ENCODE measurements at regions not wholly inside any gene's neighbourhood (a gene's known extent, or its start where the extent isn't known, plus 50 kb on each side); places are given as distances from the start of the nearest gene placed in this dataset.
A peak's percentile ranks its signal among the peaks of the same experiment; 100 is the strongest.

DNA sequence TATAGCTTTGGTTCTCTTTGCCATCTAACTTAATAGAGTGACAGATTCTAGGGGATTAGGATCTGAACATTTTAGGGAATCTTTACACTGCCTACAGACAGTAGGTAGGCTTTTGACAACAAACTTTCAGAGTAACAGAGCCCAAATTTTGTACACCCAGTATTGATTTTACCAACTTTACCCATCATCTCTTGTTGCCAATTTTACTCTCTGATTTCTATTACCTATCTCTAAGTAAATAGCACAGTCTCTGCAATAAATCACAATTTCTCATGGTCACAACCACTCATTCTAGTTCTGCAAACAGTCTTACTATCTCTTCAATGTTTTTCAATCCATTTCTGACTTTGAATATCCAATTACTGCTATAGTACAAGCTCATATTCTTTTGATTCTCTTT is 1097.6 kb upstream of the PHF14 start:
- DNase-seq = no peak

DNA sequence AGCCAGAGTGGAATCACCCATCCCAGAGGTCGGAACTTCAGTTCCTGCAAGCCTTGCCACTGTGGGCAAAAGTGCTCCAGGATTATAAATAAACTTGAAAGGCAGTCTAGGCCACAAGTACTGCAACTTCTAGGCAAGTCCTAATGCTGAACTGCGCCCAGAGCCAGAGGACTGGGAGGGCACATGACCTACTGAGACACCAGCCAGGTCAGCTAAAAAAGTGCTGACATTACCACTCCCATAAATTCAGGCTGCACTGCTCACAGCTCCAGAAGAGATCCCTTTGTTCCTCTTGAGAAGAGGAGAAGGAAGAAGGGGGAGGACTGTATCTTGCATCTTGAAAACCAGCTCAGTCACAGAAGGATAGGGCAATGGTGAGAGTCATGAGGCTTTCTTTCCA is 1084.1 kb upstream of the PHF14 start:
- no peak for DNase-seq

DNA sequence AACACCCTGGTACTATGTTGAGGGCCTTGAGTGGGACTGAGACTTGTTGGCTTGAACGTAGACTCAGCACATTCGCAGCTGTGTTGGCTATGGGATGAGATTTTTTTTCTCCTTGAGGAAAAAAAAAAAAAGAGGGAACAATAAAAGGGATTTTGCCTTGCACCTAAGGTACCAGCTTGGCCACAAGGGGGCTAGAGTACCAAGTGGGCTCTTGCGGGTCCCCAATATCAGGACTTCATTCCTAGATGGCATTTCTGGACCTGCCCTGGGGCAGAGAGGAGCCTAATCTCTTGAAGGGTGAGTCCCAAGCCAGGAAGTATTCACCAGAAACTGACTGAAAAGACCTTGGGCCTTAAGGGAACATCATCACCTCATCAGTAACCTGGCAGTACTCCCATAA is 1083.6 kb upstream of the PHF14 start:
- DNase-seq = no peak

DNA sequence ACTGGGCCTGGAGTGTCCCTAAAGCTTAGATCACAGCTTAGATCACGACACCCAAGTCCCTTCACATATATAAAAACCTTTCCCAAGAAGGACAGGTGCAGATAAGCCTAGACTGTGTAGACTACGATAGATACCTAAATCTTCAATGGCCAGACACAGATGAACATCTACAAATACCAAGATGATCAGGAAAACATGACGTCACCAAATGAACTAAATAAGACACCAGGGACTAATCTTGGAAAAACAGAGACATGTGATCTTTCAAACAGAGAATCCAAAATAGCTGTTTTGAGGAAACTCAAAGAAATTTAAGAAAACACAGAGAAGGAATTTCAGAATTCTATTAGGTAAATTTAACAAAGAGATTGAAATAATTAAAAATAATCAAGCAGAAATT is 1082.6 kb upstream of the PHF14 start:
- no peak for DNase-seq

DNA sequence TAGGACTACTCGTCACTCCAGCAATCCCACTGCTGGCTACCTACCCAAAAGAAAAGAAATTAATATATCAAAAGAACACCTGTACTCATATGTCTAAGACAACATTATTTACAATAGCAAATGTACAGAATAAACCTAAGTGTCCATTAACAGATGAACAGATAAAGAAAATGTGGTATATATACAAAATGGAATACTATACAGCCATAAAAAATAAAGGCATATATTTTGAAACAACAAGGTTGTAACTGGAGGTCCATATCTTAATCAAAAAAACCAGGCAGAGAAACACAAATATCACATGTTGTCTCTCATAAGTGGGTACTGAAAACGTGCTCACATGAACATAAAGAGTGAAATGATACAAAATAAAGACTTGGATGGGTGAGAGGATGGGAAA is 1073.3 kb upstream of the PHF14 start:
- no peak for DNase-seq

DNA sequence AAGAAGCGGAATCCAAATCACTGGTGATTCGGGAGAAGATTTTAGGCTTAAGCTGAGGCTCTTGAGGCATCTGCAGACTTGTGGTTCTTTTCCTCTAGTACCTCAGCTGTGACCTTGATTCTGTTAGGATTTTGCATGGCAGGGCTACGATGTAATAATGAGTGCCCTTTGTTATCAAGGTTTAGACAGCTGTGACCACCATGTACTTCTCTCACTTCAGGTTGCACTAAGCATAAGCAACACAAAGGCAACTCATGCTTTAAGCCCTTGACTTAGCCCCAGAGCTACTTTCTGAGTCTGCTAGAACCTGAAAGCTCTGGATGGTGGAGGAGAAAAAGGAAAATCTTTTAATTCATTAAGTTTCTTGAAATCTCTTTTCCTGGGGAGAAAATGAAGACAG is 1052.3 kb upstream of the PHF14 start:
- DNase-seq = no peak

DNA sequence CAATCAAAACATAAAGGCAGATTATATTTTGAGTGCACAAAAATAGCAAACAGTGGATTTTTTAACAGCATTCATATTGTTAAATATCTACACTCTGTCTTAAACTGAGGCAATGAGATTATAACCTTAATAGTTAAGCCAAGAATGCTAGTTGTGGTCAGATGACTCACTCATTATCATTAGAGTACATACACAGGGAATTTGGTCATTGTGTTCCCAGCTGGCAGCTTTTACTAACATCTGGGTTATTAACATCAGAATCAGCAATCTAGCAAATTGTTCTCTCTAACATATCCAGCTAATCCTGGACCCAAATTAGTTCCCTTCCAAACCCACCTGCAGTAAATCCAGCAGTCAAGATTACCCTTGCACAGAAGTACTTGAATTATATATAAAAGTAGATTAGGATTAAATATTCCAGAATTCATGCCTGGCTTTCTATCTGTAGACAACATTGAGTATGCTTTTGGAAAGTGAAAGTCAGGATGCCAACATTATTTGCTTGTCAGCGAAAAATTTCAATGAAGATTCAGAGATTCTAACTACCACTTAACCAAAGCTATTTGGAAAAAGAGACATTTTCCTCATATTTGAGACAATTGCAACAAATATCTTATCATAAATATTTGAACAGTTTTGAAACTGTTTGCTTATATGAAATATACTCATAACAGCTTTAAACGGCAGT is 1035.6 kb upstream of the PHF14 start:
- no peak for DNase-seq

DNA sequence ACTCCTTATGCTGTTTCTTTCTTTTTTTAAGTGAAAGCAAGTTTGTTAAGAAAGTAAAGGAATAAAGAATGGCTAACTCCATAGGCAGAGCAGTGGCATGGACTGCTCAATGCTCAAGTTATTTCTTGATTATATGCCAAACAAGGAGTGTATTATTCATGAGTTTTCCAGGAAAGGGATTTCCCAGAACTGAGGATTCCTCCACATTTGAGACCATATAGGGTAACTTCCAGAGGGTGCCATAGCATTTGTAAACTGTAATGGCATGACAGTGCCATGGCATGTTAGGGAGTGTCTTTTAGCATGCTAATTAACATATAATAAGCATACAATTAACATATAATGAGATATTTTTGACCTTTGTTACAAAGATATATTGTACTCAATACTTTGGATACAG is 1034.5 kb upstream of the PHF14 start:
- DNase-seq = no peak

DNA sequence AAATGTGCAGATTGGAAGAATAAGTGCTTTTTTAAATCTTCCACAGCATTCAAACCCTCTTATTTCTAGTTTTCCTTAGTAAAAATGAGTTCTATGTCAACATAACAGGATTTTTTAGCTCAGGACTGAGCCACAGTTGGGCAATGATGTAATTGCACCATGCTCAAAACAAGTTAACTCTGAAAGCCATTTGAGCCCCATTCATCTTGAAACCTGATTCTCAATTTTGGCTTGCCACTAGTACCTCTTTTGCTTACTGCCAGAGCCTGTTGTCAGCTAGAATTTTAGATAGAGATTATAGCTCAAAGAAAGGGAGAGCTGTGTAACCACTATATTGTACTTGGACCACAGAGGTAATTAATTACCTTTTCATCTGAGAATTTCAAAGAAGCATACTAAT is 1028.5 kb upstream of the PHF14 start:
- DNase-seq = no peak

DNA sequence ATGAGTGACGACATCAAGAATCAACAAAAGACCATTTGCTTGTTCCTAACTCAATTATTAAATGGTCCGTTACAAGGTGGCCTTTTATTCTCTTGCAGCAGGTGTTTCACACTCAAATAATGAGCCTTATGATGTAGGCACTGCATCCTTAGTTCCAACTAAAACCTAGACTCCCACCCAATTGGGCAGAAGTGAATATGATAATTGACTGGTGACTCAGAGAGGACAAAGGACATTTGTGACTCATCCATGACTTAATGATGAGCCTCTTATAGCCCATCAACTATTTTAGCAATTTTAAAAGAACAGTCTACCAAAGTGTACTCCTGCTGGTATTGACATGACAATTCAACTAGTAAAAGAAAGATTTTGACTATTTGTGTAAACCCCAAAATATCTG is 1027.8 kb upstream of the PHF14 start:
- no peak for DNase-seq

DNA sequence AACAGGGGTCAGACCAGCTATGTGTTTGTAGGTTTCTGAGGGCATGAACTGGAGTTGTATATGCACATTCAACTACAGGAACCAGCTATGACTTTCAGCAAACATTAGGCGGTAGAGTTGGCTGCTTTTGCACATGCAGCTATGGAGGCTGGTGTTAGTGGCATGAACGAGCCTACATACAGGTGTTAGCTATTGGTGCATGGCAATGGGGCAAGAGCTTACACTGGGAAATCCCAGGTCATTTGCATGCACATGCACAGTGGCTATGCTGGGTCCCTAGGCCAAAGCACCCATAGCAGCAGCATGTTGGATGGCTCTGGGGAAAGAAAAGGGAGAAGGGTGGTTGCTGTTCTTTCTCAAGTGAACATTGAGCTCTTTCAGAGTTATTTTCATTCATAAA is 1018.5 kb upstream of the PHF14 start:
- DNase-seq = no peak

DNA sequence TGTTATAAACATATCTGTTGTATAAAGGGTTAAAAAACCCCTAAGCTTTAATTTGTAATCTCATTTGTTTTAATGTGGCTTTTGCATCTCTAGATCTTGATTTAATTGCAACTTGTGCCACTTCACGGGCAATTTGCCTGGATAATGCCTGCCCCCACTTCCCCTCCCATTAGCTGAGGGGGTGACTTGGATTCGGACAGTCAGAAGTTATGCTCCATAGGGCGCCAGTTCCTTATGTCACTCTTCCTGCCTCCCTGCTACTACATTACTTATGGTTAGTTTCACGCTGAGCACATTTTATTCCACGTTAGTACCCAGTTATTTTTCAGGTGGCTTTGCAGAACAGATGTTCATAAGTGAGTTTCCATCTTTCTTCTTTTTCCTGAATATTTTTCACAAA is 1015.2 kb upstream of the PHF14 start:
- DNase-seq = no peak

DNA sequence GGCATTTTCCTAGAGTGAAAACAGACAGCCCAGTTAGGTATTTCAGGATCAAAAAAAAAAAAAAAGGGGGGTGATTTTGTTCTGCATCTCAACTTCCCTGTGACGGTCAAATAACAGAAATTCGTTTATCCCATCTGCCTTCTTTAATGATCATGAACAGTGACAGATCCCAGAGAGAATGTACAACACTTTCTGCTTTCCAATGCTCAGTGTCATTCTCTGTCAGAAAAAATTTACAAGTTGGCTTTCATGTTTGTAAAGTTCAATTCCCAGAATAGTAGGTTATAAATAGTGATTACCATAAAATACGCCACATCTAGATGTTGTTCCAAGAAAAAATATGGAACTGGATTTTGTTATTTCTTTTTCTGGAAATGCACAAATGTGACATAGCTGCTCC is 1013.2 kb upstream of the PHF14 start:
- DNase-seq = no peak

DNA sequence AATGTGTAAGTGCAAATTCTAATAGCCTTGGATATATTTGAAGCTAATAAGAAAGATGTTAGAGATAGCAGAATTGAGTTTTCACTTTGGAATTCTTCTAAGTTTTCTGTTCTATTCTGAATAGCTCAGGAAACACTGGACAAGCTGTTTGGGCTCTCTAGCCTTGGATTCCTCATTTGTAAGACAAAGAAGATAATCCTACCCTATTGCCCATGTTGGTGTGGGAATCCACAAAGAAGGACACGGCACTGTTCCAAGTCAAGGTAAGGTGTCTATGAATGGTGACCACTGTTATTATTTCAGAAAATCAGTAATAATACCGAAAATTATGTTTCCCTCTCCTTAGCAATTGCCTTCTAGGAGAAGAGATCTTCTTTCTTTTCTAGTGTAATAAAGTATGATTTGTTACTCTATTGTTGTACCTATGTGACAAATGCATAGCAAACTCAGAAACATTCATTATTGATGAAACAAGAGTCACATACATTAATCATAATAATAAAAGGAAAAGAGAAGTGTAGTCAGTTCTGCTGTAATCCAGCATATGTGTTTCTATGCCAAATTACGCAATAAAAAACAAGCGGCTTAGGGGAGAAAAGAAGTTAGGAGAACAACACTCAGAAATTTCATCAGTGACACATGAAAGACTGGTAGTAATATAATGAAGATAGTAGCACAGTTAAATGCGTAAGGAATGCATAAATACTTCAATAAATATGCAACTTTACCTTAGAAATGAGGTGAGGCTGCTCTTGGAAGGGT is 1012.3 kb upstream of the PHF14 start:
- DNase-seq = no peak

DNA sequence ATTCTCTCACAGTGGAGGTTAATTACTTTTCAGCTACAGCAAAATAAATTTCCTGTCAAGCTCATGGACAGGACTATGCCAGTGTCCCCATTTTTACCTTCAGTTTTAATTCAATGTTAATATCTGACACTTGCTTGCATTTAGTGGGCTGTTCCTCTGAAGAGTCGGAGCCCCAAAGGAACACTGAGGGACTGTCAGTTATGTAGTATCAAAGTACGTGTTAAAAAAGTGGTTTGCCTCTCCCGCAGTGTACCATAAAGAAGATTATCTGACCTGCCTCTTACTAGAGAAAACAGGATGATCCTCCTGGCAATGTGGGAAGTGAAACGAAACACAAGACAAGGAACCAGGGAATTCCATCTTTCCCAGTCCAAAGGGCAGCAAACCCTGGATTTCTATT is 1010.9 kb upstream of the PHF14 start:
- DNase-seq = no peak

DNA sequence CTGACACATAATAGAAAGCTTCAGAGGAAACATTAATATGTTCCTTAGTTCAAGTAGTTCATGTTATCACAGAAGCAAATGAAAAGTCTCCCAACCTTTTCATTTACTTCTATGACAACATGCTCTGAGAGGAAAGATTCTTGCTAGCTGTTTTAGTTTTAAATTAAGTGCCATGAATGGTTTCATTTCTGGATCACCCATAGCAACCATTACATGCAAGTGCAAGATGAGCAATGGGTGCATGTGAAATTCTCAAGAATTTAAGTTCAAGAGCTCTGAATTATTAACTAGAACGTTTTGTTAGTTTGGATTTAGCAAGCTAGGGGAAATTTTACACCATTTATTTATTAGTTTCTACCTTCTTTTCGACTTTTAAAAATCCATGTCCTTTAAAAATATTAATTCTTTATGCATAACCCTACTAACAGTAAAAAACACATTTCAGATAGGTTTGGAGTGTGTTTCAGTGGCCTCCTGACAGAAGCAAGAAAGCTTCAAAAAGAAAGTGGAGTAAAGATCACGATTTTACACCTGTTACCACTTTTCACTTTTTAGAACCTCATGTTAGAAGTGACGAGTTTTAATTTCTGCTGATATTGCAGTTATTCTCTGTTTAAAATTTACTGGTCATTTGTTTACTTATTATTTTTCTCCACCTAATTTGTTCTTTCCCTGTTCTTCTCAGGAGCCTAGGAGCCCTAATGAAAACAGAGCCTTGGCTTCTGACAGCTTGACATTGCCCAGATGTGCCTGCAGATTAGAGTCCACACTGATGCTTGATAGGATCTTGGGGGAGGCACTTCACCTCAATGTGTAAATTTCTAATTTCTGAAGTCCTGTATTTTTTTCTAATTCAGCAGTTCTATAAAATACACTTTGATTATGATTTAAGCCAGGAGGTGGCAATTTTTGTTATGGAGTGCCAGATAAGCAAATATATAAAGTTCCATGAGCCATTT is 995.3 kb upstream of the PHF14 start:
- no peak for DNase-seq

DNA sequence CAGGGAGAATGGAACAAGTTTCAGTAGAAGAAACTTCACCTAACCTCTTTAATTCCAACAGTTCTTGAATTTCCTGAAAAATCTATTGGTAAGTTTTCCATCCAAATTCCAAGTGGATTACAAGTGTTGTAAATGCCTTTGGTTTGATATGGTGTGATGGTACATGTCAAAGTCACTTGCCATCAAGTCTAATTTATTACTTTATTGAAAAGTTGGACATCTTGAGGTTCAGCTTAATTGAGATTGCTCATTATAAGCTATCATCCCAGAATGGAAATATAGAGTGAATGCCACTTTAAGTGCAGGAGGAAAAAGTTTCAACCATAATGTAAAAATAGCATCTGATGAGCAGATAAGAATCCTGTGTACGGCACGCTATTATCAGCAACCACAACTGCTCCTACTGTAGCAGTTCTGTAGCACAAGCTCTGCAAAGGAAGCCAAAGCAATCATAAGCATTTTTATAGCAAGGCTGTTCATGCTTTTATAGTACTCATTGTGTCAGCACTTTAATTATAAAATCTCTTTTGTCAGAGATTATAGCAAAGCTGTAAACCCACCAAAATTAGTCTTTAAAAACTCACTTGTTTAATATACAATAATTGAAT is 991.8 kb upstream of the PHF14 start:
- no peak for DNase-seq

DNA sequence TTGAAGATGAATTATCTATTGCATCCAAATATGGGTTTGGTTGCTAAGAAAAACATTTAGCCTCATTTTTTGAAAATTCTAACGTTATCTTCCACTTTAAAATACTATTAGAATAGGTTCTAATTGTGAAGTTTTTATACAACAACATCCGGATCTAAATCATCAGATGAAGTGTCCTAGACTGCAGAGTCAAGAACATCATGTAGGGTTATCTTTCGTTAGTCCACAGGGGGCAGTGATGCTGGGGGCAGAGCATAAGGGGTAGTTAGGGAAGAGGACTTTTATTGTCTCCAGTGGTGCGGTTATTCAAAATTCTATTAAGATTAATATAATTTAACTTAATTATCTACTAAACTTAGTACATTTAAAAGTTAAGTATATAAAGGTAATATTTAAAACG is 990.6 kb upstream of the PHF14 start:
- DNase-seq = no peak

DNA sequence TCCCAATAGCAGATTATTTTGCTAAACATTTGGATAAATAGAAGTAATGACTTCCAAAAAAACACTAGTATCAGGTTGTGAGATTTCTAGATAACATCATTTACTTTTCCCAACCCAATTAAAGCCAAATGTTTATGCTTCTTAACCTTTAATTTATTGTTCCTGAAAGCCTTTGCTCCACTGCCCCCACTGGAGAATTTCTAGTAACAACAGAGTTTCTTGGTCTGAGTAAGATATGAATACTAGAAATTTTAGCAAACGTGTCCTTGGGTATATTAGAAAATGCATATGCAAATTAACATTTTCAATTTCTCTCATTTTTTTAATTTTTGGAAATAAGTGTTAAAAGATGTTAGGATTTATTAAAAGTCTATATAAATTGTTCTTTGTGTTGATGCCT is 958.0 kb upstream of the PHF14 start:
- no peak for DNase-seq

DNA sequence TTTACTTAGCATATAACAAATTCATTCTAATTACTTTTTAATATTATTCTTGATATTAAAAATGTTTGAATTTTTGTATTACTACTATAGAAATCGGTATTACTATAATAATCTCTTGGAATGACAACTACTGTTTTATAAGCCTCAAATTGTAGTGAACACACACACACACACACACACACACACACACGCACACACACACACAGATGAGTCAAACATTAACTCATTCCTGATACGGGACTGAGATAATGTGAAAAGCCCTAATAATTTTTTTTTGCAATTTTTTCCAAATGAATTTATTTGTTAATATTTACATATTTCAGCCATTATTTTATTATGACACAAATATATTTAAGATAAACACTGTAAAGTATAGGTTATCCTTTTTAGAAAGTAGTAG is 951.2 kb upstream of the PHF14 start:
- no peak for DNase-seq

DNA sequence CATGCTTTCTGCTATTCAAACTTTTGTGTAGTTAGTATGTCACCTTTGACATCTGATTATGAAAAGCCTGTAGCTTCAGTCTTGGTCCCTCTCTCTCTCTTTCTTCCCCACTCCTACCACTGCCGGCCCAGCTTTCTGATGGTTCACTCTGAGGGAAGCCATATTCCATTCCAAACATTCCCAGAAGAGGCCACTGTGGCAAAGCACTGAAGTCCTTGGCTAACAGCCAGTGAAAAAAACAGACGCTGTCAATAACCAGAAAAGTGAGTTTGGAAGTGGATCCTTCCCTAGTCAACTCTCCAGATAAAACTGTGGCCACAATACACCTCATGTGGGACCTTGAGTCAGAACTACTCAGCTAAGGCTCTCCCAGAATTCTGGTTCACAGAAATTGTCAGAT is 950.7 kb upstream of the PHF14 start:
- DNase-seq = peak; percentile 8

DNA sequence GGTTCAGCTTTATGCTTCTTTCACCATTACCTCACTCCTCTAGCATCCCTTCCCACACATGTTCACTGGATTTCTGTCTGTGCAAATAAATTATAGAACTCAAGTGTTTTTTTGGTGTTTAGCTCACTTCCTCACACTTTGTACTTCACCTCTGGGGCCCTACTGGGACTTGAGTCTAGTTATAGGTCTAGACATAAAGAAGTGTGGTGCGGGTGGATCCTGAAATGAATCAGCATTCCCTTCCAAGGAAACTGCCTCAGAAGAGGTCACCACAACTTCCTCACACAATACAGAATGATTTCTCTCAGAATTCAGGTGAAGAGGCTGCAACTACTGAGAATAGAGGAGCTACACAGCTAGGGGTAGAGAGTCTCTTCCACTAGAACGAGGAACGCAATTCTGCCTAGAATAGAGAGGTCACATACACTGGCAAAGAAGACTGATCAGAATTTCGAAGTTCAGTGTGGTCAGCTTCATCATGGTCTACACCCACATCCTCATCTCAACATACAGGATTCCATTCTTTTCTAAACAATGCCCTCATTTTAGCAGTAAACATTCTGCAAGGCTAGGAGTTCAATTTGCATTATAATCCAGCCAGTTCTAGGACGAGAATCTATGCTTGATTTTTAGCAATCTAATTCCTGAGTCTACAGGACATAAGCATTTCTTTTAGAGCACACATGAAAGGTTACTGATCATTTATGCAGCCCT is 938.7 kb upstream of the PHF14 start:
- DNase-seq = no peak

DNA sequence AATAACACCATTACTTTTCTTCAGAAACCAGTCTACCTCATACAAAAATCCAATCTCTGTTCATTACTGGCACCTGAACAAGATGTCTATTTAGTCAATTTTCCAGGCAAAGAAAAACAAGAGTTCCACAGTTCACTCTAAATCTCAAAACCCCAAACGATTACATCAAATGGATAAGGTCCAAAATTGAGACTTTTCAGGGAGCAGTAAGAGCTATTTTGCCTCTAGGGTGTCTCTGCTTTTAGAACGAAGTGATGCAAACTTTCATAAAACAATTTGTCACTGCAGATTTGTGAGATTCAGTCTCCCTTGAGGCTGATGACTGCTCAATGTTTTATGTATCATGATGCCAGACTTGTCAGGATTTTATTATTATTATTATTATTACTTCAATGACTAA is 937.0 kb upstream of the PHF14 start:
- DNase-seq = no peak

Measured in NCI-H526 treated with DMSO at 0.1 percent for 48 hours (cell line).